B cell (primary cell): ENCODE measurements at regions not wholly inside any gene's neighbourhood (a gene's known extent, or its start where the extent isn't known, plus 50 kb on each side); places are given as distances from the start of the nearest gene placed in this dataset.

Experiments used
- ATAC-seq: fragments of 200-7000 bp; cut with Tn5 transposase; one replicate; pipeline ENCODE4 v1.10.0; 2021; ENCODE audit warnings: low read depth, mild to moderate bottlenecking, moderate number of reproducible peaks, moderate library complexity
- CTCF ChIA-PET: fragments of 350-600 bp; sonication (Branson Sonifier 250); formaldehyde crosslinking; loops from one replicate; lab custom pipeline; 2021; ENCODE audit warnings: antibody characterized with exemption, inconsistent platforms; lab: Charles Lee
- POLR2A ChIA-PET: fragments of 350-600 bp; sonication (Branson Sonifier 250); formaldehyde crosslinking; loops from one replicate; lab custom pipeline; 2021; ENCODE audit warnings: antibody characterized with exemption; lab: Charles Lee
- DNase-seq: peaks from one replicate; pipeline ENCODE4 v3.0.0; 2013
- H2AFZ ChIP-seq: 2 replicates; pipeline ENCODE4 v1.6.1; 2012; ENCODE audit warnings: mild to moderate bottlenecking, low read depth, low read length; ENCODE audit not compliant: insufficient read depth, poor library complexity, severe bottlenecking
- H3K27ac ChIP-seq, 2 donors: 1 replicate in 1 of 2; 2 replicates in 1 of 2; pipeline ENCODE4 v1.5.1; 2012 to 2013; ENCODE audit warnings: low read length in 2 of 2, mild to moderate bottlenecking in 2 of 2, moderate library complexity in 1 of 2
- H3K27me3 ChIP-seq, 4 experiments: fragments of 200-600 bp in 1 of 4; sonication (generic) in 1 of 4; replicated peaks in 1 of 4; 1 replicate in 2 of 4; 2 replicates in 2 of 4; pipeline versions ENCODE4 v1.6.1 to v1.7.0; 2013 to 2016; ENCODE audit warnings: low read length in 3 of 4, mild to moderate bottlenecking in 2 of 4, mixed read lengths in 1 of 4, moderate library complexity in 1 of 4; ENCODE audit not compliant: insufficient read depth in 4 of 4, control insufficient read depth in 3 of 4; ENCODE audit errors: control extremely low read depth in 1 of 4
- H3K36me3 ChIP-seq, 2 experiments: replicated peaks in 1 of 2; 1 replicate in 1 of 2; 2 replicates in 1 of 2; pipeline versions ENCODE4 v1.6.1 to v1.7.1; 2013; ENCODE audit warnings: low read length in 1 of 2; ENCODE audit not compliant: insufficient read depth in 2 of 2, control insufficient read depth in 1 of 2; ENCODE audit errors: control extremely low read depth in 1 of 2, extremely low read depth in 1 of 2
- H3K4me1 ChIP-seq, 2 donors: fragments of 200-600 bp in 1 of 2; sonication (generic) in 1 of 2; 1 replicate in 1 of 2; 2 replicates in 1 of 2; pipeline versions ENCODE4 v1.5.1 to v1.6.1; 2013 to 2017; ENCODE audit warnings: low read length in 2 of 2; ENCODE audit not compliant: control insufficient read depth in 2 of 2, insufficient read depth in 2 of 2
- H3K4me2 ChIP-seq: replicated peaks from 2 replicates; pipeline ENCODE3; 2012; ENCODE audit warnings: mild to moderate bottlenecking, low read depth, low read length; ENCODE audit not compliant: poor library complexity, severe bottlenecking
- H3K4me3 ChIP-seq, 5 experiments: fragments of 200-600 bp in 1 of 5; sonication (generic) in 1 of 5; 1 replicate in 3 of 5; 2 replicates in 2 of 5; pipeline versions ENCODE4 v1.5.1 to v1.7.0; 2011 to 2016; ENCODE audit warnings: low read length in 4 of 5, mild to moderate bottlenecking in 4 of 5, low read depth in 2 of 5, control low read depth in 1 of 5, moderate library complexity in 1 of 5; ENCODE audit not compliant: insufficient read depth in 1 of 5; ENCODE audit errors: control extremely low read depth in 1 of 5, extremely low read depth in 1 of 5
- H3K79me2 ChIP-seq: fragments of 200-600 bp; sonication (generic); one replicate; pipeline ENCODE4 v1.6.0; 2016; ENCODE audit warnings: low read length; ENCODE audit not compliant: control insufficient read depth, insufficient read depth
- H3K9ac ChIP-seq: fragments of 200-600 bp; sonication (generic); 2 replicates; pipeline ENCODE4 v1.6.1; 2017; ENCODE audit warnings: mild to moderate bottlenecking, low read length, moderate library complexity
- H3K9me3 ChIP-seq, 3 donors: one replicate each; pipeline versions ENCODE4 v1.6.1 to v1.7.1; 2013; ENCODE audit warnings: low read length in 2 of 3; ENCODE audit not compliant: control insufficient read depth in 2 of 3, insufficient read depth in 1 of 3; ENCODE audit errors: control extremely low read depth in 1 of 3
- H4K20me1 ChIP-seq: 2 replicates; pipeline ENCODE4 v1.6.0; 2012; ENCODE audit warnings: mild to moderate bottlenecking, low read length; ENCODE audit not compliant: insufficient read depth, control insufficient read depth, poor library complexity, severe bottlenecking
- H3K27ac Mint-ChIP-seq: one replicate; pipeline ENCODE4 v1.8.0; 2021; ENCODE audit warnings: mixed read lengths
- H3K27me3 Mint-ChIP-seq: one replicate; pipeline ENCODE4 v1.8.0; 2021; ENCODE audit warnings: mixed read lengths
- H3K4me1 Mint-ChIP-seq: one replicate; pipeline ENCODE4 v1.8.0; 2021; ENCODE audit warnings: mixed read lengths
- H3K4me3 Mint-ChIP-seq: one replicate; pipeline ENCODE4 v1.8.0; 2021; ENCODE audit warnings: mixed read lengths
- H3K9me3 Mint-ChIP-seq: one replicate; pipeline ENCODE4 v1.8.0; 2022; ENCODE audit warnings: mixed read lengths; ENCODE audit not compliant: insufficient read depth
- CTCF ChIP-seq: fragments of 200-600 bp; IDR thresholded peaks from one replicate; pipeline ENCODE4 v1.8.0; 2022; ENCODE audit warnings: antibody characterized with exemption, mild to moderate bottlenecking
- EZH2 ChIP-seq: IDR thresholded peaks from 2 replicates; pipeline ENCODE4 v1.6.1; 2012; ENCODE audit warnings: borderline replicate concordance, low read depth, mild to moderate bottlenecking, moderate library complexity, low read length; ENCODE audit not compliant: insufficient read depth, poor library complexity, severe bottlenecking
- WGBS: methylation state at CpG from one replicate; pipeline ENCODE4 v1.1.5; 2013; ENCODE audit warnings: missing lambda C conversion rate; ENCODE audit not compliant: insufficient coverage; 5-methylcytosine and 5-hydroxymethylcytosine counted together
- intact Hi-C: fragments of 100-400 bp; cut with micrococcal nuclease; formaldehyde crosslinking; loops from one replicate; pipeline ENCODE4 v1.10.0; 2022

- H3K36me3 ChIP-seq, result no peaks in the 10 kb centered on the region
These were observed 371.5 kb downstream of the NUP35 start for GRCh38 chr2:183495589-183496267.

GRCh38 chr2:183497861-183498260 is 373.6 kb downstream of the NUP35 start:
- no peak overlapping the region for H3K4me3 Mint-ChIP-seq
- ChIA-PET POLR2A (no interaction called here), CTCF (no interaction called here)
- TF ChIP-seq CTCF, result no peak
- no peak for TF ChIP-seq EZH2
- H3K9me3 ChIP-seq, result no peaks in the 10 kb centered on the region
- H3K27me3 ChIP-seq, result no peaks in the 10 kb centered on the region
- peaks cover 3% of the 10 kb centered on the region for H3K9me3 Mint-ChIP-seq
- no peak overlapping the region for H2AFZ ChIP-seq
- H3K4me3 ChIP-seq, result no peak overlapping the region
- no peaks in the 10 kb centered on the region for H3K27me3 Mint-ChIP-seq
- no peak overlapping the region for H3K4me2 ChIP-seq
- H3K27ac ChIP-seq, result no peak overlapping the region
- no peaks in the 10 kb centered on the region for H3K36me3 ChIP-seq
- H4K20me1 ChIP-seq, result no peaks in the 10 kb centered on the region
- no peak for DNase-seq
- peaks cover 10% of the 10 kb centered on the region for H3K4me1 Mint-ChIP-seq
- H3K9ac ChIP-seq, result no peak overlapping the region
- H3K4me1 ChIP-seq, result peaks cover 3 to 9% of the 10 kb centered on the region in 2 donors
- intact Hi-C loops, result no loop called here
- no peak overlapping the region for H3K27ac Mint-ChIP-seq
- 100% methylated on average over 1 of the region's 1 CpG for WGBS
- ATAC-seq, result no peak
- H3K79me2 ChIP-seq, result no peaks in the 10 kb centered on the region

More at GRCh38 chr2:183495589-183496267, 371.5 kb downstream of the NUP35 start:
- H3K9ac ChIP-seq, result no peak overlapping the region
- H2AFZ ChIP-seq, result no peak overlapping the region
- no peaks in the 10 kb centered on the region for H3K27me3 ChIP-seq
- no peaks in the 10 kb centered on the region for H3K79me2 ChIP-seq
- no peak overlapping the region for H3K4me2 ChIP-seq
- no peak for TF ChIP-seq CTCF
- TF ChIP-seq EZH2, result no peak
- H4K20me1 ChIP-seq, result no peaks in the 10 kb centered on the region
- peak; percentile 47 for ATAC-seq
- POLR2A ChIA-PET, result no interaction called here
- H3K27ac ChIP-seq, result no peak overlapping the region
- intact Hi-C loops, result no loop called here
- H3K9me3 ChIP-seq, result no peaks in the 10 kb centered on the region
- Mint-ChIP-seq H3K27me3 (no peaks in the 10 kb centered on the region), H3K27ac (no peak overlapping the region), H3K9me3 (no peaks in the 10 kb centered on the region), H3K4me1 (peaks cover 10% of the 10 kb centered on the region), H3K4me3 (no peak overlapping the region)
- peaks cover 3 to 9% of the 10 kb centered on the region in 2 donors for H3K4me1 ChIP-seq
- 29% methylated on average over 2 of the region's 3 CpGs for WGBS
- DNase-seq, result peak; percentile 22
- CTCF ChIA-PET, result no interaction called here
- no peak overlapping the region for H3K4me3 ChIP-seq
